ENCODE measurements at regions not wholly inside any gene's neighbourhood (a gene's known extent, or its start where the extent isn't known, plus 50 kb on each side); places are given as distances from the start of the nearest gene placed in this dataset.
"Not testable (repeated sequence)": the region's sequence is repeated elsewhere in the genome, so short reads cannot be mapped to it uniquely, and the experiment has no call there.

DNA sequence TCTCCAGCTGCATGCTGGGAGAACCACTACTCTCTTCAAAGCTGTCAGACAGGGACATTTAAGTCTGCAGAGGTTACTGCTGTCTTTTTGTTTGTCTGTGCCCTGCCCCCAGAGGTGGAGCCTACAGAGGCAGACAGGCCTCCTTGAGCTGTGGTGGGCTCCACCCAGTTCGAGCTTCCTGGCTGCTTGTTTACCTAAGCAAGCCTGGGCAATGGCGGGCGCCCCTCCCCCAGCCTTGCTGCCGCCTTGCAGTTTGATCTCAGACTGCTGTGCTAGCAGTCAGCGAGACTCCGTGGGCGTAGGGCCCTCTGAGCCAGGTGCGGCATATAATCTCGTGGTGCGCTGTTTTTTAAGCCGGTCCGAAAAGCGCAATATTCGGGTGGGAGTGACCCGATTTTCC is 215.0 kb downstream of the STIM2 start:
- FAIRE-seq; DNase-seq (ENCODE audit: low spot score): not testable (repeated sequence)

DNA sequence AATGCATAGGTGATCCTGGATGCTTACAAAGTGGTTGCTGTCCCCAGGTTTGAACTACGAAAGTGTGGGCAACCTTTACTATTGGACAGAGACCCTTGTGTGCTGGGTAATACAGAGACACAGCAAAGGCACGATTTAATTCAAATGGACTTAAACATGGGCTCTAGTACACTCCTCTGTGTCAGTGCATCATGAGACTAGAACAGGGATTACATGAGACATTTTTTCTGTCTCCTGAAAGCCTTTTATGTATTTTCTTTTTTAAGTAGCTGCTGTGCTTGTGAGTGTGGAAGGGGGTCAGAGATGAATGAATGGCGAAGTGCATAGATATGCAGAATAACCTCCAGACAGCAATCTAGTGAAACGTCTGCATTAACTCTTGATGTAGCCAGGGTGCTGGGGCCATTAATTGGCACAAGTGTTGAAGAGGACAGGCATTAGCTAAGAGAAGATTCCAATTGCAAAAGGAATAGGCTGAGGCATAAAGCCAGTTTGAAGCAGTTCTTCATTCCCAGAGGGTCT is 218.4 kb downstream of the STIM2 start:
- FAIRE-seq, result no peak
- no peak for DNase-seq (ENCODE audit: low spot score)

DNA sequence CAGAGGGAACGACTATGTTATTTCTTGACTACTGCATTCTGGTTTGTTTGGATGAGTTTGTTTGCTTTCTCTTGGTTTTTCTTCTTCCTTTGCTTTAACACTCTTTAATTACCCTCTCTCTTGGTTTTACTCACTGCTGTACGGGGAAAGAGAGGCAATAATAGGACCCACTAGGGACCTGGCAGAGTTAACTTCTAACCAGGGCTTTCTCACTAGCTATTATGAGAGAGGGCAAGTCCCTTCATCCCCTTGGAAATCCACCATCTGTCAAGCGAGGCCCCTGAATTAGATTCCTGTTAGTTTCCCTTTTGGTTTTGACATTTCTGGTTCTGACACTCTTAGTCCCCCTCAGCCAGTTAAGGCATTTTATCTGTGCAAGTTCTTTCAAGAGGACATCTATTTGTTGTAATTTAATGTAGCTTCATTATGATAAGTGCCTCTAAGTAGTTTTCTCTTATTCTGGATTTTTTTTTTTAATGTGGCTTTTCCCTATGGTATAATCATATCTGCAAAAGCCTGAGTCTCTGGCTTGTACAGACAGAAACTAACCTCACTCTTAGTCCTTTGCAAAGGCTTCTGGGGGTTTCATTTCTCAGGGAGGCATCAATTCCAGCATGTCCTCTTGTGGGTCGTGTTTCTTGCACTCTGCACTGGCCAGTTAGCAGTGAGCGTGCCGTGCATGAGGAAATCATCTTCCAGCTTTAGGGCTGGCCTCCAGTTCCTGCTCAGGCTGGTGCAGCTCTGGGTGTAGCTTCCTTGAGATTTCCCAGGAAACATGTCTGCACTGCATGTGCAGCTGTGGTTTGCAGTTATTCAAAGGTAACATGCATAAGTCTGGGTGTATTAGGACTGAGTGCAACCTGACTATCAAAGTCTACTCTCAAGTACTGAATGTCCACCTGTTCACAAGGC is 221.3 kb downstream of the STIM2 start:
- DNase-seq (ENCODE audit: low spot score) (no peak), FAIRE-seq (no peak)

DNA sequence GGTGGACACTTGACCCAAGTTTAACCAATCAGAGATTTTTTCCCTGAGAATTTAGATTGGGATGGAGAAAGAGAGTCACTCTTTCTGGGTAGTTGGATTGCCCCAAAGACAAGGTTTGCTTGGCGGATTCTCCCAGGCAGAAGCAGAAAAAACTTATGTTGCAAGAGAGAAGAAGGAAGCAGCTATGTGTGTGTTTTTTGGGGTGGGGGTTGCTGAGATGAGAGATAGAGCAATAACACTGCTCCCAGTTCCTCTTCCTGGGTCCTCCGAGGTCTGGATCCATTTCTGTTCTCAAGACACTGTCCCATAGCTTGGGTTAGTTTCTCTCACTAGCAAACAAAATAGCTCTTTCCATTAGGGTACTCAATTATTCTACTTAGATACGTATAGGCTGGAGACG is 222.1 kb downstream of the STIM2 start:
- no peak for FAIRE-seq

DNA sequence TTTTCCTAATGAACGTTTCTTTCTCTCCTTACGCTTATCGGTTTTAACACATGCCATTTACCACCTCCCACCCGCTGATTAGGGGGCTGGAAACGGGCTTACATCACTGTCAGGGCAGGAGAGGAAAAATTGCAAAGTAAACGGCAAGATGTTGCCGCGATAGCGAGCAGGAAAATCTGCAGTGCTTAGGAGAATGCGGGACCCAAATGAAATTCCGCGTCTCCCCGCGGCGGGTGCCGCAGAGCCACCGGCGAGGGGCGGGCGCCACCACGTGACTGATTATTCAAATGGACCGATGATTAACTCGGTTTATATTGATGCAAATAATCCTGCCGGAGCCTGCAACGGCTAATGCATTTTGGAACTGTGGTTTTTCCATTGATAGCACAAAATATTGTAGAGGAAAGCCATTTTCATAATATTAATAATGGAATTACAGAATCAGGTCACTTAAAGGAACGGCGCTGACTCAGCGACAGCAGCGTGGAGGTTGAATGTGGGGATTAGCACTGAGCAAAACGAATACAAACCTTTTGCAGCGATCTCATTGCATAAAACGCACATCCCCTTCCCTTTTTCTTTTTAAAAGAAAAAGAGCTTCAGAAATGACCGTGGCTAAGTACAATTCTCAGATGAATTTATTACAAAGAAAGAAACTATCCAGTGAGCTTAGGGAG is 224.2 kb downstream of the STIM2 start:
- no peak for FAIRE-seq
- DNase-seq (ENCODE audit: low spot score), result no peak

More for the DNA sequence above, 222.1 kb downstream of the STIM2 start:
- DNase-seq (ENCODE audit: low spot score), result no peak

DNA sequence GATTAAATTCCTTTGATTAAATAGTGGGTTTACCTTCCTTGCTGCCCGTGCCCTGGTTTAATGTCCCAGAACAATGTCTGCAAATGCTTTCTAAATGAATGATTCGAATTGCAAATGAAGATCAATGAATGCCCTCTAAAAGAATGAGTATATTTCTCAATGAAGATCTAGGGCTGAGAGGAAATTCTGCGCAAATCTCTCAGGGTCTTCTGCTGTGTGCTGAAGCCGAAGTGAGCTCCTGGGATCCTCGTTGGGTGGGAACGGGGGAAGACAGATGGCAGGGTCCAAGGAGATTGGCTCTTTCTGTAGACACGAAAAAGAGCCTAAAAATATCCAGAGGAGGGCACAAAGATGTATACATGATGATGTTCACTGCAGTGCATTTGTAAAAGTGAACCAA is 224.8 kb downstream of the STIM2 start:
- DNase-seq (ENCODE audit: low spot score) (no peak), FAIRE-seq (no peak)

DNA sequence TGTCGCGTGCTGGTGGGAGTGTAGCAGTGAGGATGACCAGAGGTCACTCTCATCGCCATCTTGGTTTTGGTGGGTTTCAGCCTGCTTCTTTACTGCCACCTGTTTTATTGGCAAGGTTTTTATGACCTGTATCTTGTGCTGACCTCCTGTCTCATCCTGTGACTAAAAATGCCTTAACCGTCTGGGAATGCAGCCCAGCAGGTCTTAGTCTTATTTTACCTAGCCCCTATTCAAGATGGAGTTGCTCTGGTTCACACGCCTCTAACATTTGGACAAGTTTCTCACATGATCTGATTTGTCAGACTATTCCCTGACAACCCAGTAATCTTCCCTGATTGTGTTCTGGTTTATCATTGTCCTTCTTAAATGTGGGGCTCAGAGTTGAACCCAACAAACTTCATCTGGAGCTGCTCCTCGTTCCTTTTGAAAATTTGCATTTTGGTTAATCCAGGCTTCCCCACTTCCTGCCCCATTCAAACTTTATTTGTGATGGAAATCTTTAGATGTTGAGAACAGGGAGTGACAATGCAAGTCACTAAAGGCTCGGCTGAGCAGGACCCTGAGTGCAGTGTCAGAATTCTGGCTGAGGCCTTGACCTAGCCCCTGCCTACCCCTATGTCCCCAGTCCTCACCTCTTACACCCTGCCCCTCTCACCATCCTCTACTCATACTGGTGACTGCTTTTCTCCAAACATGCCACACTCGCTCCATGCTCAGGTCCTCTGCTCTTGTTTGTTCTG is 226.8 kb downstream of the STIM2 start:
- FAIRE-seq (no peak), DNase-seq (ENCODE audit: low spot score) (no peak)

DNA sequence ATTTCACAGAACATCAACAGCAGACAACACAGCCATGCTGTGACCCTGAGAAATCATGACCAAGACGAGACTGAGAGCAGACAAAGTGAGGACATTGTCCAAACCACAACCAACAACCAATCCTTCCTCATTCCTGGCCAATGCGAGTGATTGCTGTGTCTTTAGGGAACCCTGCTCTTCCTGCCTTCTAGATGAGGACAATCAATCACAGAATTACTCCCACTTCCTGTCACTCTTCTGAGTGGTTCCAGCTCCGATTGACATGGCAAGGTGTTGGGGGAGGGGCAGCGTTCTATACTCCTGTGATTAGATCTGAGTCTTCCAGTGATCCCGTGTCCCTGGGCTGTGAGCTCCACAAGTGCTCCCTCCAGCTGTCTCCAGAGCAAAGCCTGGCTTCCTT is 227.8 kb downstream of the STIM2 start:
- FAIRE-seq, result no peak

DNA sequence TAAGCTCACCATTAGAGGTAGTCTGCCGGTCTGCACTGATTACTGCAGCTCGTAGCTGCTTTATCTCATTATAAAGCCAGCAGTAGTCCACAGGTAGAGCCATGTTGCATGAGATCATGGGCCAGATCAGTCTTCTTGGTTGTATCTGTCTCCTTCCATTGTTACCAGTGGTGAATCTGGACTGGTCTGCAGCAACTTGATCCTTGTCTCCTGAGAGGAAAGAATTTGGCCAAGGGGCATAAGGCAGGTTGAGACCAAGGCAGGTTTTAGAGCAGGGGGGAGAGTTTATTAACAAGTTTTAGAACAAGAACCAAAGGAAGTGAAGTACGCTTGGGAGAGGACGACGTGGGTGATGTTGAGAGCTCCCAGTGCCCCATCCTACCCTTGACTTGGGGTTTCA is 228.5 kb downstream of the STIM2 start:
- FAIRE-seq (no peak), DNase-seq (ENCODE audit: low spot score) (no peak)

More for the DNA sequence above, 227.8 kb downstream of the STIM2 start:
- no peak for DNase-seq (ENCODE audit: low spot score)

DNA sequence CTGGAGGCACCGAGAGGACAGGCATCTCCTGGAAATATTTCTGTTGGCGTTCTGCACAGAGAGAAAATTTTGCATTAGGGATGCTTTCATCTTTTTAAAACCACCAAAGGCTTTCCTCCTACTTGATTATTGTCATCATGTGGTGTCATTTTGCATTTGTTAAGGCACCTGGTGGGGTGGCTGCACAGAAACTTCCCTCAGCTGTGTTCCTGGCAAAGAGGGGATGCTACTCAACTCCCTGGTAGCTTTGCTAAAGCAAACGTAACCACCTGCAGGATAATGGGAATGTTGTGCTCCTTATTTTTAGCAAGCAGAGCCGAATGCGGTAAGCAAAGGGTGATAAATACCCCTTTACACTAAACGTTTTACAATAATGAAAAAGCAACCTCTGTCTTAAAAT is 229.8 kb downstream of the STIM2 start:
- DNase-seq (ENCODE audit: low spot score), result no peak
- no peak for FAIRE-seq

DNA sequence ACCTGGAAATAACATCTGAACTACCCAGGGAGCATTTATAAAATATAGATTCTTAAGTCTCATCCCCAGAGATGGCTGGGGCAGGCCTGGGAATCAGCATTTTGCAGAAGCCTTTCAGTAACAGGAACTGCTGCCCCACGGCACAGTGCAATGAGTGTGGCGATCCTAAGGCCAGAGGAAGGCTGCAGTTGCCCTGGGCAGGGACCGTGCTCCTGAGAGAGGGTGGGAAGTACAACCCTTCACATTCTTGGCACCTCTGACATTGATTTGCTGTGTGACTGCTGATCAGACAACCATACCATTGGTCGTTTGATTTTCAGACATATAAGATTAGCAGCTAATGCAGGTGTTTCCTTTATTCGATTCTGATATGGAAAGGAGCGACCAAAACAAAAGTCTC is 233.6 kb downstream of the STIM2 start:
- no peak for FAIRE-seq
- DNase-seq (ENCODE audit: low spot score), result no peak

DNA sequence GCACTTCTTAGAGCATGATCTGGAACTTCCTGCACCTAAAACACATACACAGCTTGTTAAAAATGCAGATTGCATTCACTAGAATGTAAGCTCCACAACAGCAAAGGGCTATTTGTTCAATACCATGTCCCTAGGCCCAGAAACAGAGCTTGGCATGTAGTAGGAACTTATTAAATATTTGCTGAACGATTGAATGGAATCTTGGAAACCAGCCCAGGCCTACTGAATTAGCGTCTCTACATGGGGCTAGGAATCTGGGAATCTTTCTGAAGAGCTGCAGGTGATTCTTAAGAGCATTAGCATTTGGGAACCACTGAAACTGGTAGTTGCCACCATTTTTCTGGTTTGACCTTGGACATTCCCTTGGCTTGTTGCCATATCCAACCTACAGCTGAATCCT is 234.1 kb downstream of the STIM2 start:
- FAIRE-seq, result no peak
- DNase-seq (ENCODE audit: low spot score), result no peak

DNA sequence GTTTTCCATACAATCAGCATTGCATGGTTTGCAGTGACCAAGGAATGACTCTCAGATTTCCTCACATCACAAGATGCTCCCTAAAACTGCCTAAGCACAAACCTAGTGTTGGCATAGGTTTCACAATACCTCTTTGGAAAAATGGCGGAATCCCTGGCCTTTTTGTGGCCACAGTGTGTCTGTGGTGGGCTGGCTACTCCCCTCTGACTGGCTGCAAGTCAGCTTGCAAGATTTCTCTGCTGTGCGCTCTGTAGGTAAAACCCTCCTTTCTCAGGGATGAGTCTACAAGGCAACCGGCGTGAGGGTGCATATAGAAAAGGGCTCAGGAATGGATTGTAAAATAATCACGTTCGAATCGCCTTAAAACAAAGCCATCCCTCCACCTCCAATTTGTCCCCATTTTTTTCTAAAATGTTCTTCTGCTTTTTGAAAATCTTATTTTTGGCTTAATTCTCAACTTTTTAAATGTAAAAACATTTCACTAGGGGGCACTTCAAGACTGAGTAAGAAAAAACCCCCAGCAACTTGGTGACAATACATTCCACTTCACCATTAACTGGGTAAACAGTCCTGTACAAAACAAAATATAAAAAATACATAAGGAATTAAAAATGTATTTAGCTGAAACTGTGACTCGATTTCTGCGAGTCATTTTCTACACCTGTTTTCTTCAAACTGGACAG is 235.6 kb downstream of the STIM2 start:
- FAIRE-seq, result no peak
- no peak for DNase-seq (ENCODE audit: low spot score)

DNA sequence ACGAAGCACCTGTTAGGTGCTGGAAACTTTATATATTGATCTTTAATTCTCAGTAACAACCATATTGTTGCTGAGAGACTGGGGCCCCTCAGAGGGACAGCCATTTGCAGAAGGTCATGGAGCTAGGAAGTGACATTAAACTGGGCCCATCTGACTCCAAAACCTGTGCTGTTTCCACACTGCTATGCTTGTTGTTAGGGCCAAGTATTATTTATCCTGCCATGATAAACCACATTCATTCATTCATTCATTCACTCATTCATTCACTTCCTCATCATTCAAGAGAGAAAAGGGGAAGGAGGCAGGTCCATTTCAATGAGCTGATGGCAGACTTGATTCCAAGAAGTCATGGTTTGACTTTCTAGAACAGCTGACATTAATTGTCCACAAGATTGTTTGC is 237.4 kb downstream of the STIM2 start:
- DNase-seq (ENCODE audit: low spot score), result no peak
- no peak for FAIRE-seq

DNA sequence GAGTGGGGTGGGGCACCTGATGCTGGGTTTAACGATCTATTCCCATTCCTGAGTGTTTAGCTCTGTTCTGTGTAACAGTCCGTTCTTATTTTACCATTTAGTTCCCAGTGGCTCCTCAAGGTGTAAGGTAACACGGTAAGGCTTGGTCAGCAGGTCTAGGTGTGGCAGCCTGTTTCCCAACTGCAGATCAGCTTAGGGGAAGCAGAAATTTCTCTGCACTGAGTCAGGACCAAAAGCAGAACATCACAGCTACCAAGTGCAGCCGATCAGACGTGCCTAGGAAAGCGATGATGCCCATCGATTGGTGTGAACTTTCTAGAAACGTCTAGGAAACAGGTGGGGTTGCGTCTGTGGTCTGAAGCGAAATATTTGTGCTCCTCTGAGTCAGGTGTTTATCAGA is 240.1 kb downstream of the STIM2 start:
- DNase-seq (ENCODE audit: low spot score) (no peak), FAIRE-seq (no peak)

DNA sequence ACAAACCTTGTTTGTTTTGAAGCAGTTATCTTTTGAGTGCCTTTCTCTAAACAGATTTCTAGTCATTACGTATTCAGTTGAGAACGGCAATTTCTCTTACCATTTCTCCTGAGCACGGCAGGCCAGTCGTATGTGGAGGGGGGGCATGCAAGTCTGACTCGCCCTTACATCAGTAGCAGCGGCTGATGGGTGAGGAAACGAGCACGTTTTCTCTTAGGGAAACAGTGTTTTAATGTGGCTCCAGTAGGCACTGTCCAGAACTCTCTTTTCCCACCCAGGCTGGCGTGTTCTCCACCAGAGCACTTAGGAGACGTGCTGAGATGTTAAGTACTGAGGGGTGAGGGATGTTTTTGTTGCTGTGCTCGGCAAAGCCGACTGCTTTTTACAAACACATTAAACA is 240.5 kb downstream of the STIM2 start:
- DNase-seq (ENCODE audit: low spot score) (no peak), FAIRE-seq (no peak)

DNA sequence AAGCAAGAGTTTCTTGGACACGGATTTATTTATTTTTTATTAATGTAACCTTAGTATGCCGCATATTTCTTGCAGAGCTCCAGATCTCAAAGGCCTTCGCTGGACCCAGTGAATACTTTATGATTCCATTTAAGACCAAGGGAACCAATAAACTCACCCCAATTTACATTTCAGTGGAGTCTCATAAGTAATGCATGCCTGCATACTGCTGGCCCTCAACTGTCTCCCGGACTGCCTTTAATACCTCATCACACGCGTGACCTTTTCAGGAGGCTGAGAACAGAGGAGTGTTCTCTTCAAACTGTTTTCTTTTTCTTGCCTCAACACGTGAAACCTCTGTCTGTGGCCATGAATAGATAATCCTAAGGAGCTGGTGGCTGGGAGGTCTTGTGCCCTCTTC is 240.9 kb downstream of the STIM2 start:
- DNase-seq (ENCODE audit: low spot score), result no peak

DNA sequence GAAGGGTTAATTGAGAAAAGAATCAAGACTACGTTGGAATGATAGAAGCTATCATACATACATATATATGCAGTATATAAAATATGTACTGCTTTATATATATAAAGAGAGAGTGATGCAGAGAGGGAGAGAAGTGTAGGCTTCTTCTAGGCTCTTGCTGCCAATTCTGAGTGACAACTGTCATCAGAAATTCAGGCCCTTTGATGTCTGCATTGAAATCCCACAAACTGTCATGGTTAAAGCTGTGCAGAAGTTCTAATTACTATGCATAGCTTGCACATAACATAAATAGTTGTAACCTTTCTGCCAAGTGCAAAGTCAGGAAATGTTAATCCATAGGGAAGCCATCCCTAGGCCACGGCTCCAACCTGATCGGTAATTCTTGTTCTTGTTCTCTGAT is 251.0 kb downstream of the STIM2 start:
- no peak for FAIRE-seq
- no peak for DNase-seq (ENCODE audit: low spot score)

More for the DNA sequence above, 240.9 kb downstream of the STIM2 start:
- no peak for FAIRE-seq

DNA sequence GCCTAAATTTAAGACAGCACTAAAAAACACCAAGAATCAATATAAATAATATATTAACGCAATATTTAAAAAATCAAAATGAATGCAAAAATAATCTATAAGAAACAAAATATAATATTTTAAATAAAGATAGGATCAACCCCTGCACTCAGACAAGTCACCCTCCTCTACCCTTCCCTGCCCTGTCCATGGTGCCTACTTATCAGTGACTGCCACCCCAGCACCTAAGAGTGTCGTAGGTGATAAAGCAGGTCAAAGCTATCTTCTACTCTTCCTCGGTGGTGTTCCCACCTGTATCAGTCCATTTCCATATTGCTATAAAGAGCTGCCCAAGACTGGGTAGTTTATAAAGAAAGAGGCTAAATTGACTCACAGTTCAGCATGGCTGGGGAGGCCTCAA is 251.9 kb downstream of the STIM2 start:
- DNase-seq (ENCODE audit: low spot score) (no peak), FAIRE-seq (no peak)

DNA sequence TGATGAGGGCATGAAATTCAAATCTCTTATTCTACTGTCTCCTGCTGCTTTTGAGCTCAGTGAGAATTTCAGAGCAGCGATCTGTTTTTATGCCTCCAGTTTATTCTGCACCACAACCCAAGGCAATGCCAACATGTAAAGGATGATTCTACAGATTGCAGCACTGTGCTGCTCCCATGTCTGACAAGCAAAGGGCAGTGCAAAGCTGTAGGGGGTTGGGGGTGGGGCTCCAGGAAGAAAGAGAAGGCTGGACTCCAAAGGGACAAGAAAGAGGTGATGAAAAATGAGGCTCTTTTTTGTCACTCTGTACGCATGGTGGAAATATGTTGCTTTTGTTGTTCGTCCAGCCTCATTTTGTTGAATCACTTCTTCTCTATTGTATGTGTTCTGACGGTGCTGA is 254.6 kb downstream of the STIM2 start:
- DNase-seq (ENCODE audit: low spot score) (no peak), FAIRE-seq (no peak)

DNA sequence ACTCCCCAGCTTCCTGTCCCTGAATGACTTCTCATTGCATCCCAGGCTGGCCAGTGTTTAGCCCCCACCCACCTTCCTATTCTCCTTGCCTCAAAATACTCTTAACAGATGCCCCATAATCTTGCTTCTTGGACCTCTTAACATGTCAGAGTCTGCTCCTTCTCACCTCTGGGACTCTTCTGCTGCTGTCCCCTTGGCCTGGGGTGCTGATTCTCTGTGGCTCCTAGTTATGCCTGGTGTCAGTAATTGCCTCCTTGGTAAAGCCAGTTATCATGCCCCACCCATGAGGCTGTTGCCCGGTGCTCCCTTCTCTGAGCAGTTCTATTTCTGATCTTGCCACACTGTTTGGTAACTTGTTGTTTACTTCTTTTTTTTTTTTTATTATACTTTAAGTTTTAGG is 256.8 kb downstream of the STIM2 start:
- no peak for FAIRE-seq

More for the DNA sequence above, 256.8 kb downstream of the STIM2 start:
- DNase-seq (ENCODE audit: low spot score), result no peak

Measured in RCC 7860 (cell line).